ENCODE measurements at regions not wholly inside any gene's neighbourhood (a gene's known extent, or its start where the extent isn't known, plus 50 kb on each side); places are given as distances from the start of the nearest gene placed in this dataset.

DNA sequence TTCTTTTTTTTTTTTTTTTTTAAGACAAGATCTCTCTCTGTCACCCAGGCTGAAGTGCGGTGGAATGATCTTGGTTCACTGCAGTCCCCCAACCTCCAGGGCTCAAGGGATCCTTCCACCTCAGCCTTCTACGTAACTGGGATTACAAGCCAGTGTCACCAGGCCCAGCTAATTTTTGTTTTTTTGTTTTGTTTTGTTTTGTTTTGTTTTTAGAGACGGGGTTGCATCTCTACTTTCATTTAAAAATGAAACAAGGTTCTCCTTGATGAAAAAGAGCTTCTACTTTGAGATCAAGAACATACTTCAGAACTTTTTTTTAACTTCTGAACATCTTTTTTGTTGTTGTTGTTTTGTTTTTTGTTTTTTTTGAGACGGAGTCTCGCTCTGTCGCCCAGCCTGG is 121.7 kb upstream of the PRB2 start:
- no peaks in the 10 kb centered on the region for H3K4me1 ChIP-seq
- TF ChIP-seq Cebpa-rat (IDR thresholded peaks at IDR 0.05): no peak
- H3K36me3 ChIP-seq: no peaks in the 10 kb centered on the region
- H3K27me3 ChIP-seq: no peaks in the 10 kb centered on the region
- H3K9me3 ChIP-seq (replicated peaks in 1 of 11): no peaks in the 10 kb centered on the region
- H3K9ac ChIP-seq: no peak overlapping the region
- H3K4me2 ChIP-seq: no peak overlapping the region
- H3K4me3 ChIP-seq: no peak overlapping the region
- H4K20me1 ChIP-seq: no peaks in the 10 kb centered on the region
- H3K27ac ChIP-seq: no peak overlapping the region

DNA sequence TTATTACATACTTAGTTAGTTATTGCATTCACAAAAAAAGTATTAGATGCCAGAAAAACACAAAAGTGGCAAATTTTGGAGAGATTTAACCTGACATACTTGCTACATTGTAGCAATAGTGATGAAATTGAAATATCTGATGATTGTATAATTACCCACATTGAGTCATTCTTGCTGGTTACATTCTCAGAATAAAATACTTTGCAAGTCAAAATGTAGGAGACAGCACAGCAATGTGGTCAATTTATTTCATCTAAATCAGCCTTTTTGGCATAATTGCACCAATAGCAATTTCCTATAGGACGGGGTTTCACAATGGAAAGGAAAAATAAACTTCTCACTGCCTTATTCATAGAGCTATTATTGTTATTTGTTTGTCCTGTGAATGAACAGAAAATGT is 125.0 kb upstream of the ETV6 start:
- H3K27ac ChIP-seq: no peak overlapping the region
- no peak overlapping the region for H3K9ac ChIP-seq
- H3K4me2 ChIP-seq: no peak overlapping the region
- TF ChIP-seq Cebpa-rat (IDR thresholded peaks at IDR 0.05): no peak
- peaks cover 0 to 7% (median 0%) of the 10 kb centered on the region in 10 experiments; a peak in 2 of 20 replicates for H3K4me1 ChIP-seq
- H3K27me3 ChIP-seq: no peaks in the 10 kb centered on the region
- no peaks in the 10 kb centered on the region for H3K9me3 ChIP-seq (replicated peaks in 1 of 11)
- no peaks in the 10 kb centered on the region for H3K36me3 ChIP-seq
- no peak overlapping the region for H3K4me3 ChIP-seq
- H4K20me1 ChIP-seq: no peaks in the 10 kb centered on the region

DNA sequence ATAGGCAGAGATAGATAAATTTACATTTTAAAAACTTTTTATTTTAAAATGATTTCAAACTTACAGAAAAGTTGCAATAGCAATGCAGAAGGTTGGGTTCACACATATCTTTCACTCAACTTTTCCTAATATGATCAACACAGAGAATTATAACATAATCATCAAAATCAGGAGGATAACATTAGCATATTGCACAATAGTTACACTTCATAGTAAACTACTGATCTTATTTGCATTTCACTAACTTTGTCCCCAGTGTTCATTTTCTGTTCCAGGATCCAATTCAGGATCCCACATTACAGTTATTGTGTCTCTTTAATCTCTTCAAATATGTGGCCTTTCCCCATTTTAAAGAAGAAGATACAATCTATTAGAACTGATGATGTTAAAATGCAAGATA is 115.4 kb upstream of the ETV6 start:
- Histone ChIP-seq H3K4me3 (no peak overlapping the region), H3K4me2 (no peak overlapping the region), H3K4me1 (no peaks in the 10 kb centered on the region), H3K27me3 (no peaks in the 10 kb centered on the region), H3K27ac (no peak overlapping the region), H3K9ac (no peak overlapping the region), H3K36me3 (no peaks in the 10 kb centered on the region), H4K20me1 (no peaks in the 10 kb centered on the region), H3K9me3 (replicated peaks in 1 of 11) (peaks cover 0 to 5% (median 0%) of the 10 kb centered on the region in 11 experiments; a peak in 1 of 22 replicates)
- peak in 1 of 11 experiments; percentile 63; a peak in 1 of 22 replicates for TF ChIP-seq Cebpa-rat (IDR thresholded peaks at IDR 0.05)

DNA sequence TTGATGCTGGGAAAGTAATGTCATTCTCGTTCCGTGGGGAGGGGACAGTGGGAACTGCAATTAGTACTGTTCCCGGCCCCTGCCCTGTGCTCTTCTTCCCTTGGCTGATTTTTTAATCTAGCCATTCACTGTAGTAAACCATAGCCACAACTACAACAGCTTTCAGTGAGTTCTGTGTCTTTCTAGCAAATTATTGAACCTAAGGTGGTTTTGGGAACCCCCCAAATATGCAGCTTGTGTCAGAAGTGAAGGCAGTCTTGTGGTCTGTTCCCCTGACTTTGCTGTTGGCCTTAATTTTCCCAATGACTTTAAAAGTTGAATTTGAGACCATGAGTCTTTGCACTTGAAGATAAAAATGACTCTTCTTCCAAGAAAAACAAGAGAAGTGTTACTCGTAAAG is 114.3 kb upstream of the ETV6 start:
- Histone ChIP-seq H3K27me3 (no peaks in the 10 kb centered on the region), H3K9ac (no peak overlapping the region), H3K4me3 (no peak overlapping the region), H3K36me3 (no peaks in the 10 kb centered on the region), H3K4me2 (no peak overlapping the region), H3K4me1 (no peaks in the 10 kb centered on the region), H3K27ac (no peak overlapping the region), H4K20me1 (no peaks in the 10 kb centered on the region), H3K9me3 (replicated peaks in 1 of 11) (peaks cover 0 to 8% (median 0%) of the 10 kb centered on the region in 11 experiments; a peak in 1 of 22 replicates)
- TF ChIP-seq Cebpa-rat (IDR thresholded peaks at IDR 0.05): no peak

DNA sequence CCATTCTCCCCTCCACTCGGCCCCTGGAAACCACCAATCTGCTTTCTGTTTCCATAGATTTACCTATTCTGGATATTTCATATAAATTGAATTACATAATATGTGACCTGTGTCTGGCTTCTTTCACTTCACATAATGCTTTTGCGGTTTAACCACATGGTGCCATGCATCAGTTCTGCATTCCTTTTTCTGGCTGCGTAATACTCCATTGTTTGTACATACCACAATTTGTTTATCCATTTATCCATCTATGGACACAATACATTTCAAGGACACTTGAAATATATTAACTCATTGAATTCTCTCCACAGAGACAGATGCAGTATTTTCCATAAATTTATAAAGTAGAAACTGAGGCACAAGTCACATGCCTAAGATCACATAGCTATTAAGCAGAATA is 110.3 kb upstream of the ETV6 start:
- Histone ChIP-seq H3K9ac (no peak overlapping the region), H3K4me1 (peaks cover 0 to 10% (median 8%) of the 10 kb centered on the region in 10 experiments; a peak in 19 of 20 replicates), H3K27me3 (no peaks in the 10 kb centered on the region), H3K9me3 (replicated peaks in 1 of 11) (peaks cover 0 to 8% (median 0%) of the 10 kb centered on the region in 11 experiments; a peak in 1 of 22 replicates), H3K36me3 (no peaks in the 10 kb centered on the region), H3K4me2 (no peak overlapping the region), H3K27ac (no peak overlapping the region), H3K4me3 (no peak overlapping the region), H4K20me1 (no peaks in the 10 kb centered on the region)
- no peak for TF ChIP-seq Cebpa-rat (IDR thresholded peaks at IDR 0.05)

DNA sequence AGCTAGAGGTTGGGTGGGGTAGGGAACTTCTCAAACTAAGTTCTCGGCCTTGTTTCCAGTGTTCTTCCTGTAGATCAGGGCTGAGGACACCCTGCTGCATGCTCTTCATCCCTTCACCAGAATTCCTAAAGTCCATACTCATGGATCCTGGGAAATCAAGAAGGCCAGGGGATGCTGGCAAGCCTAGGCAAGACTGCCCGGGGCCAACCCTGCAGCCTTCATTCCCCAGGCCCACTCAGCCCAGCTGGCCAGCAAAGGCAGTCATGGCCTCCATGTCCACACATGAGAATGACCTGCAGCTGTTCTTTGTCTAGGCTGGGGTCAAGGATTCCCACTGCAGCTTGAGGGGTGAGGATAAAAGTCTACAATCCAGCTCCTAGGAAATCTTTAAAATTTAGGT is 109.3 kb upstream of the ETV6 start:
- no peak overlapping the region for H3K27ac ChIP-seq
- H3K4me3 ChIP-seq: no peak overlapping the region
- H4K20me1 ChIP-seq: no peaks in the 10 kb centered on the region
- H3K36me3 ChIP-seq: no peaks in the 10 kb centered on the region
- H3K27me3 ChIP-seq: no peaks in the 10 kb centered on the region
- no peak overlapping the region for H3K9ac ChIP-seq
- peaks cover 4 to 20% (median 18%) of the 10 kb centered on the region in 10 experiments for H3K4me1 ChIP-seq
- H3K9me3 ChIP-seq (replicated peaks in 1 of 11): peaks cover 0 to 8% (median 0%) of the 10 kb centered on the region in 11 experiments; a peak in 1 of 22 replicates
- H3K4me2 ChIP-seq: no peak overlapping the region
- no peak for TF ChIP-seq Cebpa-rat (IDR thresholded peaks at IDR 0.05)

DNA sequence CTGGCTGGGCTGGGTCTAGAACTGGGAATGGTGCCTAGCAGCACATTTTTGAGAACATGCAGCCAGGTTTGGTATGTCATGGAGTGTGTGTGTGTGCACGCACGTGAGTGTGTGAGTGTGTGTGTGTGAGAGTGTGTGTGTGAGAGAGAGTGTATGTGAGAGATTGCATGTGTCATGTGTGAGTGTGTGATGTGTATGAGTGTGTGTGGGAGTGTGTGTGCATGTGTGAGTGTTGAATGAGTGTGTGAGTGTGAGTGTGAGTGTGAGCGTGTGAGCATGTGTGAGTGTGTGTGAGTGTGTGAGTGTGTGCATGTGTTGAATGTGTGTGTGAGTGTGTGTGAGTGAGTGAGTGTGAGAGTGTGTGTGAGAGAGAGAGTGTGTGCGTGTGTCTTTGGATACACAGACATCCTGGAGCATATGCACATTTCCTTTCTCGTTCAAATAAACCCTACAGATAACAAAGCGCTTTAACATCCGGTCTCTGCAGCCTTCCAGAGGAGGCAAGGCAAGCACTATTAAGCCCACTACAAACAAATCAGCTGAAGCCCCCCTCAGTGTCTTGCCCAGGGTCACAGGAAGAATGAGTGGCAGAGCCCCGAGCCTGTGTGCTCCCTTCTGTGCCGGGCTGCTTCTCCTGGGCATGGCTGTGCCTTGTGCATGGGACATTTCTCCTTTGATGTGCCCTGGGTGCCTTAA is 108.7 kb upstream of the ETV6 start:
- no peak for TF ChIP-seq Cebpa-rat (IDR thresholded peaks at IDR 0.05)
- H3K9me3 ChIP-seq (replicated peaks in 1 of 11): peaks cover 0 to 8% (median 0%) of the 10 kb centered on the region in 11 experiments; a peak in 1 of 22 replicates
- no peaks in the 10 kb centered on the region for H3K36me3 ChIP-seq
- H3K4me3 ChIP-seq: no peak overlapping the region
- H3K27ac ChIP-seq: no peak overlapping the region
- H3K4me1 ChIP-seq: peaks cover 10 to 26% (median 24%) of the 10 kb centered on the region in 10 experiments
- H3K27me3 ChIP-seq: no peaks in the 10 kb centered on the region
- H3K9ac ChIP-seq: no peak overlapping the region
- no peaks in the 10 kb centered on the region for H4K20me1 ChIP-seq
- no peak overlapping the region for H3K4me2 ChIP-seq

DNA sequence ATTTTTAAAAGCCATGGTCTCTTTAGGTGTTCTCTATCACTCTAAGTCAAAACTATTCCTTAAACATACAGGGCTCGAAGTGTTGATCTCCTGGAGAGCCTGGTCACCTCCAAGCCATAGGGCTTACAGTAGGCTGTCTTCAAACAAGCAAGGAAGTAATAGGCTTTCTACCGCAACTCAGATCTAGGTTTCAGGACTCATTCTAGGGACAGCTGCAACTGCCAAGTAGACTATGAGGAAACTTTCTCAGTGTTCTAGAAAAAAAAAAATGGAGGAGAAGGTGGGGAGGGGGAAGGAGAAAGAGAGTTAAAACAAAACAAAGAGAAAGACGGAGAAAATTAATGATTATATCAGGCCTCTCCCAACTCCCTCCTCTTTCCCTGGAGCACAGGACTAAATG is 106.9 kb upstream of the ETV6 start:
- Histone ChIP-seq H3K27ac (no peak overlapping the region), H3K27me3 (no peaks in the 10 kb centered on the region), H4K20me1 (no peaks in the 10 kb centered on the region), H3K9ac (no peak overlapping the region), H3K9me3 (replicated peaks in 1 of 11) (peaks cover 0 to 8% (median 0%) of the 10 kb centered on the region in 11 experiments; a peak in 1 of 22 replicates), H3K36me3 (no peaks in the 10 kb centered on the region), H3K4me3 (no peak overlapping the region), H3K4me2 (no peak overlapping the region), H3K4me1 (peaks cover 20 to 43% (median 40%) of the 10 kb centered on the region in 10 experiments)
- no peak for TF ChIP-seq Cebpa-rat (IDR thresholded peaks at IDR 0.05)

DNA sequence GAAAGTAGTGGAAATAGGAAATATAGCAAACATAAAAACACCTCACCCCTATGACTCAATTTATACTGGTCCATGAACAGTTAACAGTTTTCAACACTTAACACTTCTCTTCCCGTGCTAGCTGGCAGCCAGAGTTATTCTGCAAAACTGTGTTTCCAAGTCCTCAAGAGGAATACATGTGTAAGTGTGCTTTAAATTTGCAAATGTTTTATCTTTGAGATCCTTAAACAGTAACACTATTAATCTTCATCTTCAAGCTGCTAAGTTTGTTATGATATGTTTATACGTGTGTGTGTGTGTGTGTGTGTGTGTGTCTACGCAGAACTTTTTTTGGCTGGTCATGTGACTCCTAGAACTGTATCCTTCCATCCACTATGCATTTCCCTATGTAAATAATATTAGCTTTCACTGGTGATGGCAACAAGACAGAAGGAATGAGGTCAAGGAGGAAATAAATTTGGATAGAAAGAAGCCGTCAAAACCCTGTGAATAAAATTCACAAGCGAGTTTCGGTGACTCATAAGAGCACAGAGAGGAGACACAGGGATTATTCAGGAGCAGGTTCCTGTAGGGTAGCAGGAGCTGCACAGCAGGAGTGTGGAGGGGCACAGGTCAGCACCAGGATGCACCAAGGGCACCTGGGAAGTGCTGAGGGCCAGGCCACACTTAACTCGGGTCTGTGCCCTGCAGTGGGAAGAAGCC is 105.9 kb upstream of the ETV6 start:
- no peak for TF ChIP-seq Cebpa-rat (IDR thresholded peaks at IDR 0.05)
- Histone ChIP-seq H3K4me2 (peak overlapping the region in 10 of 11 experiments; percentile 31 to 90 (median 78); a peak in 15 of 22 replicates), H3K36me3 (no peaks in the 10 kb centered on the region), H3K4me1 (peaks cover 20 to 44% (median 40%) of the 10 kb centered on the region in 10 experiments), H3K9me3 (replicated peaks in 1 of 11) (peaks cover 0 to 17% (median 0%) of the 10 kb centered on the region in 11 experiments; a peak in 6 of 22 replicates), H3K27ac (peak overlapping the region in 4 of 11 experiments; percentile 26 to 78 (median 72); a peak in 5 of 22 replicates), H3K27me3 (no peaks in the 10 kb centered on the region), H3K4me3 (no peak overlapping the region), H4K20me1 (no peaks in the 10 kb centered on the region), H3K9ac (no peak overlapping the region)

Data from BLaER1 treated with 17β-estradiol and CSF1 and Interleukin-3, amounts not matched to agents 10 nM and 100 nM (cell line).